GM13976 (cell line): ENCODE measurements at regions not wholly inside any gene's neighbourhood (a gene's known extent, or its start where the extent isn't known, plus 50 kb on each side); places are given as distances from the start of the nearest gene placed in this dataset.

Experiments
- DNase-seq: peaks from one replicate; pipeline ENCODE4 v3.0.0; 2012; ENCODE audit warnings: low spot score
- in situ Hi-C: fragments of 300-500 bp; cut with MboI; formaldehyde crosslinking; loops from one replicate; pipeline ENCODE4 v1.12.0; 2022; ENCODE audit warnings: low sequenced_read_pairs, mixed read lengths, inconsistent platforms; ENCODE audit not compliant: unreplicated experiment
- TF ChIP-seq, protein P1 (sequence below): IDR thresholded peaks from 2 replicates; pipeline ENCODE4 v1.5.1; 2012; ENCODE audit warnings: borderline replicate concordance, mild to moderate bottlenecking; ENCODE audit not compliant: insufficient read depth; ENCODE audit errors: extremely low read depth, missing control alignments, control extremely low read depth

DNA sequence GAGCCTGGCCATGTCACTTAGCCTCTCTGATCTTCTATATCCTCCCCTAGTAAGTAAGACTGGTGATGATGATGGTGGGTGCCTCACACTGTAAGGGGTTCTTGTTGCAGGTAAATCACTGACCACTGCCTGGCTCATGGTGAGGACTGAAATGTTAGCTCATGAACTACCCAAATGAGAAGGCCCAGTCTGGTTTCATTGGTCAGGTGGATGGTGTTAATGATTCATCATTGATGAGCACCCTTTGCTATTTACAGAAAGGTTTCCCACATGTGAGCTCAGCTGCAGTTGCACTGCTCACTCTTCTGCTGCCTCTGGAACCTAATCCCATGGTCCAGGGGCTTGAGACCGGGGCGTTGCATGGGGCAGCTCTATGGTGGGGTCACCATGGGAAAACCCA is 417.7 kb downstream of the PRDM2 start:
- TF ChIP-seq, protein P1, sequence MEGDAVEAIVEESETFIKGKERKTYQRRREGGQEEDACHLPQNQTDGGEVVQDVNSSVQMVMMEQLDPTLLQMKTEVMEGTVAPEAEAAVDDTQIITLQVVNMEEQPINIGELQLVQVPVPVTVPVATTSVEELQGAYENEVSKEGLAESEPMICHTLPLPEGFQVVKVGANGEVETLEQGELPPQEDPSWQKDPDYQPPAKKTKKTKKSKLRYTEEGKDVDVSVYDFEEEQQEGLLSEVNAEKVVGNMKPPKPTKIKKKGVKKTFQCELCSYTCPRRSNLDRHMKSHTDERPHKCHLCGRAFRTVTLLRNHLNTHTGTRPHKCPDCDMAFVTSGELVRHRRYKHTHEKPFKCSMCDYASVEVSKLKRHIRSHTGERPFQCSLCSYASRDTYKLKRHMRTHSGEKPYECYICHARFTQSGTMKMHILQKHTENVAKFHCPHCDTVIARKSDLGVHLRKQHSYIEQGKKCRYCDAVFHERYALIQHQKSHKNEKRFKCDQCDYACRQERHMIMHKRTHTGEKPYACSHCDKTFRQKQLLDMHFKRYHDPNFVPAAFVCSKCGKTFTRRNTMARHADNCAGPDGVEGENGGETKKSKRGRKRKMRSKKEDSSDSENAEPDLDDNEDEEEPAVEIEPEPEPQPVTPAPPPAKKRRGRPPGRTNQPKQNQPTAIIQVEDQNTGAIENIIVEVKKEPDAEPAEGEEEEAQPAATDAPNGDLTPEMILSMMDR = no peak
- no peak for DNase-seq
- in situ Hi-C loops = loop anchor here (25.0 kb wide), 1 partner anchor 445 kb away; no protein-coding TSS in a partner anchor

GRCh38 chr1:14118691-14119485 is 418.9 kb downstream of the PRDM2 start:
- in situ Hi-C loops = loop anchor here (25.0 kb wide), 1 partner anchor 443 kb away; no protein-coding TSS in a partner anchor
- TF ChIP-seq, protein P1 = no peak
- no peak for DNase-seq

GRCh38 chr1:14120895-14121294 is 420.9 kb downstream of the PRDM2 start:
- TF ChIP-seq, protein P1 = no peak
- DNase-seq = no peak
- in situ Hi-C loops = loop anchor here (25.0 kb wide), 1 partner anchor 441 kb away; no protein-coding TSS in a partner anchor

GRCh38 chr1:14128096-14128495 is 428.1 kb downstream of the PRDM2 start:
- TF ChIP-seq, protein P1 = no peak
- in situ Hi-C loops = no loop called here
- no peak for DNase-seq

DNA sequence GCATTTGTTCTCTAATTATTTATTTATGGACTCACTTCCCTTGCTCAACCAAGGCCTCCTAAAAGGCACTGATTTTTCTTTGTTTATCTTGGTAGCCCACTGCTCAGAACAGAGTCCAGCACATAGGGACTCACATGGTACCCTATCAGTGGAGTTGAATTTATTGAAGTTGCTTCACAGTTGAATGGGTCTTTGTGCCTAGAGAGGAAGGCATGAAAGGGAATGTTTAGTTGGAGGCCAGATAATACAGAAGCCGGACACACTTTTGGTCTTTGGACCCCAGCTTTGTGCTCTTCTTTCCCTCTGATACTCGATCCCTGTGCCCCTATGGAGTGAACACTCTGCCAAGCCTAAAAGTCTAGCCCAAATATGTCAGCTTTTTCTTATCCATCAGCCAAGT is 429.0 kb downstream of the PRDM2 start:
- in situ Hi-C loops = no loop called here
- no peak for DNase-seq
- TF ChIP-seq, protein P1 = no peak

GRCh38 chr1:14135070-14135469 is 435.1 kb downstream of the PRDM2 start:
- TF ChIP-seq, protein P1 = no peak
- in situ Hi-C loops = no loop called here
- DNase-seq = no peak
